ENCODE measurements at regions not wholly inside any gene's neighbourhood (a gene's known extent, or its start where the extent isn't known, plus 50 kb on each side); places are given as distances from the start of the nearest gene placed in this dataset.

DNA sequence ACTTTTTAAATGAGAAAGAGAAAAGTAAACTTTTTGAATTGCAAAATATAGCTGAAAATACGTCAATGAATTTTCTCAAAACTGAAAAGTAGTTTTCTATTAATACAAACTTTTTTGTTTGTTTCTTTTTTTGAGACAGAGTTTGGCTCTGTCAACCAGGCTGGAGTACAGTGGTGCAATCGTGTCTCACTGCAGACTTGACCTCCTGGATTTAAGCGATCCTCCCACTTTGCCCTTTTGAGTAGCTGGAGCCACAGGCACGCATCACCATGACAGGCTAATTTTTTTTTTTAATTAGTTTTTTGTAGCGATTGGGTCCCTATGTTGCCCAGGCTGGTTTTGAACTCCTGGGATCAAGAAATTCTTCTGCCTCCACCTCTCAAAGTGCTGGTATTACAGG is 610.4 kb downstream of the ELAVL2 start:
- no peak for DNase-seq

DNA sequence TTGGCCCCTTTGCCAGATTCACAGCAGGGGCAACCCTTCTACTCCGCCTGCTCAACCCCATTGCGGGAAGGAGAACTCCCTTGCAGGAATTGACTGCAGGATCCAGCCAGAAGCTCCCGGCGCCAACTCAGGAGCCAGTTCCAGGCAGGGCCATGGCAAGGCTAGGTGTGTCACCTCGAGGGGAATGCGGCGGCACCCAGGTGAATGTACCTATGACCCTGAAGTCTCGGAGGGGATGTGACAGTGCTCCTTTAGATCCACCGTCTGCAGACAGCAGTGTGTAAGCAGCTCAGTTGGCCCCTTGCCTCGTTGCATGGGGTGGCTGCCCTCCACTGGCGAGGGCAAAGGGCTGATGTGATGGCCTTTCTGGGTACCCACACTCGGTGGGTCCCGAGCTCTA is 606.6 kb downstream of the ELAVL2 start:
- DNase-seq, result no peak

DNA sequence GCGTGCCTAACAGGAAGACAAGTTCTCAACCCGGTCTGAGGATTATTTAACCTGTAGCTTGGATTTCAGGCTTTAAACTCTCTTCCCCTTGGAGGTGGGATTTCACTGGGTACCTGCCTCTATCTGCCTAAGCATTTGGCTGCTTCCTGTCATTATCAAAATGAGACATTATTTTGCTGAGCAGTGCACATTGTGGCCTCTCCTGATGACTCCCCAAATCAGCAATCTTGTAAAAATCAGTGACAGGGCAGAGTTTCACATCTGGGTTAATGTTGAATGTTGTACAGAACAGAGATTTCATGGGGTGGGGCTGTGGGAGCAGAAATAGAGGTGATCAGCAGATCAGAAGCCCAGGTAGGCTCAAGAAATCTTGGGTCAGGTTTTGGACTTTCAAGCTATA is 605.9 kb downstream of the ELAVL2 start:
- no peak for DNase-seq

GRCh38 chr9:23220957-23221356 is 605.1 kb downstream of the ELAVL2 start:
- DNase-seq, result no peak

DNA sequence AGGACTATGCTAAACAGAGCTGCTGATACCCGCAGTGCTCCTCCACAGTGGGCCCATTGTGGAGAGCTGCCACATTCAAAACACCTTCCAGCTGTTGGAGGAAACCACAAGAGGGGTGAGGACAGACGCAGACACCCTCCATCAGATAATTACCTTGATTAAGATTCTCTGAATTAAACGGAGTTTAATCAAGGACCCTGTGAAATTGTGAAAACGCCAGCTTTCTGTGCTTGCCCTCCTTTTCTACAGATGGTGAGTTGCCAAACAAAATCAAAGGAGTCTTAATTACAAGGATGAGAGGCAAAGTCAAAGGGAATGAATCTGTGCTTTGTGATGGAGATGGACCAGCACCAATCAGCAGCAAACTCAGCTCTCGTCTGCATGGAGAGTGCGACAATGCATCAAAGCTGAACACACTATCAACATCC is 596.1 kb downstream of the ELAVL2 start:
- no peak for DNase-seq

GRCh38 chr9:23232831-23233230 is 593.2 kb downstream of the ELAVL2 start:
- no peak for DNase-seq

GRCh38 chr9:23243523-23243922 is 582.5 kb downstream of the ELAVL2 start:
- DNase-seq, result no peak

- no peak for DNase-seq
Observed at GRCh38 chr9:23245067-23245466, 581.0 kb downstream of the ELAVL2 start.

- DNase-seq, result no peak
Observed at GRCh38 chr9:23254404-23255184, 571.4 kb downstream of the ELAVL2 start.

GRCh38 chr9:23255346-23255745 is 570.7 kb downstream of the ELAVL2 start:
- DNase-seq, result no peak

GRCh38 chr9:23258569-23258968 is 567.5 kb downstream of the ELAVL2 start:
- no peak for DNase-seq

- DNase-seq, result no peak
Observed at GRCh38 chr9:23278561-23278960, 547.5 kb downstream of the ELAVL2 start.

DNA sequence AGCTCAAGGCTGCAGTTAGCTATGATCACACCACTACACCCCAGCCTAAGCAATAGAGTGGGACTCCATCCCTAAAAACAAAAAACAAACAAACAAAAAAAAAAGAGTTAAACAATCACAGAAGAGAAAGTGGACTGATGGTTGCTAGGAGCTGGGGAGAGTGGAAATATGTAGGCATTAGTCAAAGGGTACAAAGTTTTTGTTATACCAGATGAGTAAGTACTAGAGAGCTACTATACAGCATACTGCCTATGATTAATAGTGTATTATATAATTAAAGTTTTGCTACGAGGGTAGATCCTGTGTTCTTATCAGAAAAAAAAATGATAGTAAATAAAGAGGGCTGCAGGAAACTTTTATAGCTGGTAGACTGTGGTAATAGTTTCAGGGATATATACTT is 538.6 kb downstream of the ELAVL2 start:
- DNase-seq, result no peak

DNA sequence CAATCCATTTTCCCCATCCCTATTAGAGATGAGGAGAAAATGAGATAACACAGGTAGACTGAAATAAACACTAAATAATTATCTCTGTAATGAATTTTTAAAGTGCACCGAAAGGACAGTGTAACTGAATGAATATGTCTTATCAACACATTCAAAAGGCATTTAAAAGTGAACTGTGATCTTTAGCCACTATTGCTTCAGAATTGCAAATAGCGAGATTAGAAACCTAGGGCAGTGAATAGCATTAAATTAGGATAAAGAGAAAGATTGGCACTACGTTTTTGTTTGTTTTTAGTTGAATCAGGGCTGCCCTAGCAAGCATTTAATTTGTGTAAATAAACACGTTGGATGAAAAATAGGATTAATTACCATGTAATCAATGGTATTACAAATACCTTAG is 537.5 kb downstream of the ELAVL2 start:
- DNase-seq, result no peak

- no peak for DNase-seq
Observed at GRCh38 chr9:23290973-23291372, 535.1 kb downstream of the ELAVL2 start.

DNA sequence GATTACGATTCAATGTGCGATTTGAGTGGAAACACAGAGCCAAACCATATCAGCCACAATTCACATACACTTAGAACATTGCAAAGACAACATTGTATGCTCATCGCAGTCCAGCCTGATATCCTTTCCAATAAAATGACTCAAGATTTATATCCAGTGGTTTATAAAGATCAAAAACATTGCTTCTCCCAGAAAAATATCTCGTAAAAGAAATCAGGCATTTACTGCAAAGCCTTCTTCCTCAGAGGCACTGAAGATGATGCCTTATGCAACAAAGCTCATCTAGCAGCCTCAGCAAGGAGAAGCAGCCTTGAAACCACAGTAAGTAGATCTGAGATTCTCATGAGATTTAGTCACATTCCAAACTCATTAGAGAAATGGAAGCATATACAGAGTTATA is 523.8 kb downstream of the ELAVL2 start:
- DNase-seq, result no peak

DNA sequence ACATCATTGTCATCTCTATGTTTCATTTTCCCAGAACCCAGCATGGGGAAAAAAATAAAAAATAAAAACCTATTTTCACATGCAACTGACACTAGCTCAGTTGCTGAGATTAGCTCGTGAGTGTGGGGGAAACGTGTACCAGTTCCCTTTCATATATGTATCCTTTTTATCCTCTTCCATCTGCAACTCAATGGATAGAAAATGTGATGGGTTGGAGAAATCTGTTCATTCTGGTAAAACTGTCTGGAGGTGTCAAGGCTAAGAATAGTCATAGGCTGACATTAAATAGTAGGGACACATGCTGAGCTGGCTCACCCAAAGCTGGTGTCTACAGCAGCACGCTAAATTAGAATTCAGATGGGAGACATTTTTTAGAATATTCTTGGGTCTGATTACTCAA is 519.3 kb downstream of the ELAVL2 start:
- no peak for DNase-seq

- no peak for DNase-seq
Observed at GRCh38 chr9:23307731-23308513, 518.1 kb downstream of the ELAVL2 start.

- no peak for DNase-seq
Observed at GRCh38 chr9:23309800-23310199, 516.2 kb downstream of the ELAVL2 start.

DNA sequence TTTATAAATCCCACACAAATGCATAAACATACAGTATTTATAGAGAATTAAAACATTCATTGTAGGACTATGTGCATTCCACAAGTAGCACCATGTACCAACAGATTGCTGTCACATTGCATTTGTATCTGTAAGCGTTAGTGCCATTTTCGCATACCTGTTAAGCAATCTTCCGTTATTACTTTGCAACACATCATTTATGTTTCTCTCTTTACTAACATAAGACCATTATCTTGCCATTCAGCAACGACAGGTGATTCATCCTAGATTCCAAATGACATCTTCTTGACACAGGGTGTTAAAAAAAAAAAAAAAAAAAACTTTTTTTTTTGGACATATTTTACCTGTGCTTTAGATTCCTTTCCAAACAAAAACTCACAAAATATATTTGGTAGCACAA is 511.8 kb downstream of the ELAVL2 start:
- DNase-seq, result no peak

- DNase-seq, result no peak
Observed at GRCh38 chr9:23319092-23319491, 506.9 kb downstream of the ELAVL2 start.

- DNase-seq, result no peak
Observed at GRCh38 chr9:23321049-23321448, 505.0 kb downstream of the ELAVL2 start.

DNA sequence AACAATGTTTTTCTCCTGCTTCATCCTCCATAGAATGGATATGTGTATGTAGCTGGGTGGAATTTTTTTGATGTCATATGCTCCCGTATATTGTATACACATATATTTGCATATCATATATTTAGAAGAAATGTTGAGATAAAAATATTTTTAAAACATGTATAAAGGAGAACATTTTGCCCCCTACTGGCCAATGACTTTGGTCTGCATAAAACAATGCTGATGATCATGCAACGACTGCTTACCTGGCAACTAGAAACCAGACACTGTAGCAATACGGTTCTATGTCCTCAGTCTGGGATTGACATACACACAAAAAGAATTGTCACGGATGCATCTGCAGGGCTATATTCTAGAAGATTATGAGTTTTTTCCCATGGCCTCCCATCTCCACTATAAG is 503.6 kb downstream of the ELAVL2 start:
- no peak for DNase-seq

GRCh38 chr9:23324511-23324910 is 501.5 kb downstream of the ELAVL2 start:
- no peak for DNase-seq

DNA sequence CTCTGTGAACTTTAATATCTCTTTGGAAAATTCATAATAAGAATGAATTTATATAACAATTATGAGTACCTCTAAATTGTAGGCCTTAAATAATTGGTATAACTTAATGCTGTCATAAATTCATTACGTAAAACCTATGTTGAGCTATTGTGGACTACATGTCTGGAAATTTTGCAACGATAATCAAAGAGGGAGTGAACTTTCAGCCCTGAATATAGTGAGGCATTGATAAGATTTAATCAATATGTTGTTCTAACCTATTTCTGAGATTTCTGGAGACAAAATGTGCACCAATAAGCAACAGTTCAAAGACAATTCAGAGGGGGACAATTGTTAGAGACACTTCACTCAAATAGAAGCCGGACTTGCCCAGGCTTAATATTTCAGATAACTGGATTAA is 499.4 kb downstream of the ELAVL2 start:
- DNase-seq, result no peak
